NB4 (cell line): ENCODE measurements at regions not wholly inside any gene's neighbourhood (a gene's known extent, or its start where the extent isn't known, plus 50 kb on each side); places are given as distances from the start of the nearest gene placed in this dataset.

Experiments used
- DNase-seq: peaks from one replicate; pipeline ENCODE4 v3.0.0; 2010; ENCODE audit warnings: low read depth
- H3K4me3 ChIP-seq: one replicate; pipeline ENCODE4 v1.5.1; 2011; ENCODE audit warnings: mild to moderate bottlenecking, low read depth, low read length, moderate library complexity
- CTCF ChIP-seq: IDR thresholded peaks from one replicate; pipeline ENCODE4 v1.5.1; 2012; ENCODE audit warnings: low read depth, low read length
- MAX ChIP-seq: IDR thresholded peaks from 2 replicates; pipeline ENCODE4 v1.6.1; 2011; ENCODE audit warnings: low read depth, low read length
- MYC ChIP-seq: IDR thresholded peaks from 2 replicates; pipeline ENCODE4 v1.6.1; 2011; ENCODE audit warnings: low read depth, low read length
- POLR2A ChIP-seq: IDR thresholded peaks from 2 replicates; pipeline ENCODE4 v1.6.1; 2011; ENCODE audit warnings: mild to moderate bottlenecking; ENCODE audit not compliant: insufficient read length; ENCODE audit errors: extremely low read depth

- H3K4me3 ChIP-seq = no peak overlapping the region
- no peak for DNase-seq
- TF ChIP-seq MAX (no peak), MYC (no peak), POLR2A (no peak), CTCF (no peak)
These were observed 91.0 kb upstream of the KBTBD8 start for GRCh38 chr3:66907136-66907535.

GRCh38 chr3:66910266-66911055 is 87.6 kb upstream of the KBTBD8 start:
- TF ChIP-seq POLR2A = no peak
- no peak for TF ChIP-seq MYC
- no peak for TF ChIP-seq MAX
- TF ChIP-seq CTCF = no peak
- no peak for DNase-seq
- no peak overlapping the region for H3K4me3 ChIP-seq

- H3K4me3 ChIP-seq = no peak overlapping the region
- TF ChIP-seq CTCF (no peak), MYC (no peak), MAX (no peak), POLR2A (no peak)
- DNase-seq = no peak
These were observed 85.8 kb upstream of the KBTBD8 start for GRCh38 chr3:66912306-66912705.

- TF ChIP-seq MYC = no peak
- TF ChIP-seq POLR2A = no peak
- TF ChIP-seq MAX = no peak
These were observed 76.0 kb upstream of the KBTBD8 start for GRCh38 chr3:66922058-66922457.

GRCh38 chr3:66923969-66924368 is 74.1 kb upstream of the KBTBD8 start:
- no peak overlapping the region for H3K4me3 ChIP-seq
- no peak for TF ChIP-seq MAX
- TF ChIP-seq CTCF = no peak
- TF ChIP-seq MYC = no peak
- no peak for TF ChIP-seq POLR2A
- no peak for DNase-seq

More at GRCh38 chr3:66922058-66922457, 76.0 kb upstream of the KBTBD8 start:
- H3K4me3 ChIP-seq = no peak overlapping the region
- DNase-seq = no peak

- DNase-seq = no peak
- no peak overlapping the region for H3K4me3 ChIP-seq
- TF ChIP-seq CTCF = no peak
- TF ChIP-seq POLR2A = no peak
- TF ChIP-seq MAX = no peak
- no peak for TF ChIP-seq MYC
These were observed 69.9 kb upstream of the KBTBD8 start for GRCh38 chr3:66928252-66928651.
